Omental fat pad (tissue), 3 donors: ENCODE measurements at regions not wholly inside any gene's neighbourhood (a gene's known extent, or its start where the extent isn't known, plus 50 kb on each side); places are given as distances from the start of the nearest gene placed in this dataset.

Experiments used
- ATAC-seq: fragments of 150-250 bp; one replicate; pipeline ENCODE4 v1.9.1; 2016; ENCODE audit warnings: mild to moderate bottlenecking, moderate library complexity; ENCODE audit not compliant: low FRiP score
- DNase-seq: peaks from one replicate; pipeline ENCODE4 v3.0.0-alpha.2; 2019; ENCODE audit warnings: low spot score
- TF ChIP-seq, protein P1 (sequence below), 3 donors: fragments of 450-650 bp; IDR thresholded peaks; one replicate each; pipeline ENCODE4 v1.5.1; 2016 to 2017; ENCODE audit warnings: antibody characterized with exemption in 3 of 3, mild to moderate bottlenecking in 3 of 3, moderate library complexity in 2 of 3

- TF ChIP-seq, protein P1, sequence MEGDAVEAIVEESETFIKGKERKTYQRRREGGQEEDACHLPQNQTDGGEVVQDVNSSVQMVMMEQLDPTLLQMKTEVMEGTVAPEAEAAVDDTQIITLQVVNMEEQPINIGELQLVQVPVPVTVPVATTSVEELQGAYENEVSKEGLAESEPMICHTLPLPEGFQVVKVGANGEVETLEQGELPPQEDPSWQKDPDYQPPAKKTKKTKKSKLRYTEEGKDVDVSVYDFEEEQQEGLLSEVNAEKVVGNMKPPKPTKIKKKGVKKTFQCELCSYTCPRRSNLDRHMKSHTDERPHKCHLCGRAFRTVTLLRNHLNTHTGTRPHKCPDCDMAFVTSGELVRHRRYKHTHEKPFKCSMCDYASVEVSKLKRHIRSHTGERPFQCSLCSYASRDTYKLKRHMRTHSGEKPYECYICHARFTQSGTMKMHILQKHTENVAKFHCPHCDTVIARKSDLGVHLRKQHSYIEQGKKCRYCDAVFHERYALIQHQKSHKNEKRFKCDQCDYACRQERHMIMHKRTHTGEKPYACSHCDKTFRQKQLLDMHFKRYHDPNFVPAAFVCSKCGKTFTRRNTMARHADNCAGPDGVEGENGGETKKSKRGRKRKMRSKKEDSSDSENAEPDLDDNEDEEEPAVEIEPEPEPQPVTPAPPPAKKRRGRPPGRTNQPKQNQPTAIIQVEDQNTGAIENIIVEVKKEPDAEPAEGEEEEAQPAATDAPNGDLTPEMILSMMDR (IDR thresholded peaks at IDR 0.05), result no peak
- DNase-seq (no peak), ATAC-seq (no peak)
Measured at GRCh38 chr5:105956456-105957196, 1714.1 kb downstream of the EFNA5 start.

- ATAC-seq (no peak), DNase-seq (no peak)
- TF ChIP-seq, protein P1 (IDR thresholded peaks at IDR 0.05), result no peak
Measured at GRCh38 chr5:105954341-105954740, 1716.4 kb downstream of the EFNA5 start.

DNA sequence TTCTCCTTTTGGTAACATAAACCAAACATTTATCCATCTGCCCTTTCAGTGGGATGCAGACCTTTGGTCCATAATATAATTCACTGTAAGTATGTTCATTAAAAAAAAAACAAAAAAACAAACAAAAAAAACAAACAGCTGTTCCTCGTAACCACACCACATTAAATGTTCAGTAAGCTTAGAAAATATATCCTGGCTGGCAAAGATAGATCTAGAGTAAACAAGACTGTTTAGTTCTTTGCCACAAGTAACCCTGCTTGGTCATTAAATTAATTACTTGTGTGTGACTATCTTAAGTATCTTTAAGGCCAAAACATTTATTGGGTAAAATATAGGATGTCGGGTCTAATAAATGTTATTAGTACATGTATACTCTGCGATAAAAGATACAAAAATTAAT is 1717.1 kb downstream of the EFNA5 start:
- ATAC-seq (no peak), DNase-seq (no peak)
- TF ChIP-seq, protein P1 (IDR thresholded peaks at IDR 0.05), result no peak

GRCh38 chr5:105952875-105953274 is 1717.9 kb downstream of the EFNA5 start:
- ATAC-seq (no peak), DNase-seq (no peak)
- TF ChIP-seq, protein P1 (IDR thresholded peaks at IDR 0.05), result no peak

- no peak for ATAC-seq
- no peak for DNase-seq
- TF ChIP-seq, protein P1 (IDR thresholded peaks at IDR 0.05), result no peak
Measured at GRCh38 chr5:105947461-105947860, 1723.3 kb downstream of the EFNA5 start.

- no peak for DNase-seq
- TF ChIP-seq, protein P1 (IDR thresholded peaks at IDR 0.05), result no peak
- no peak for ATAC-seq
Measured at GRCh38 chr5:105945203-105945972, 1725.3 kb downstream of the EFNA5 start.
